ENCODE measurements at regions not wholly inside any gene's neighbourhood (a gene's known extent, or its start where the extent isn't known, plus 50 kb on each side); places are given as distances from the start of the nearest gene placed in this dataset.
"Not testable (repeated sequence)": the region's sequence is repeated elsewhere in the genome, so short reads cannot be mapped to it uniquely, and the experiment has no call there.

DNA sequence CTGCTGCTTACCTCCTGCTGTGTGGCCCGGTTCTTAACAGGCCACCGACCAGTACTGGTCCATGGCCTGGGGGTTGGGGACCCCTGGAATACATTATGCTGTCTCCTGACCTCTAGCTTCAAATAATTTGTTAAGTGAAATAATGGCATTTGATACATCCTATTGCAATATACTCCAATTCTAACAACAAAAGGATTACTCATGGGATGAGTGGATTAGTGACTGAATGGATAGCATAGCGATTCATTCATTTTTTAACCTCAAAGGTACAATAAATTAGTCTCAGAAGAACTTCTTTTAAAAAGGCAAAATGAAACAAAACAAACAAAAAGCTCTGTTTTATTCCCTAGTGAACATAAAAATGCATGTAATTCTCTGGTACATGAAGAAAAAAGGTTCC, 147.9 kb upstream of the PKP2 start:
- peak; percentile 33 for DNase-seq (ENCODE audit: low read depth)
- no peak overlapping the region for H3K4me3 ChIP-seq (ENCODE audit: low read length)
- TF ChIP-seq, protein P1, sequence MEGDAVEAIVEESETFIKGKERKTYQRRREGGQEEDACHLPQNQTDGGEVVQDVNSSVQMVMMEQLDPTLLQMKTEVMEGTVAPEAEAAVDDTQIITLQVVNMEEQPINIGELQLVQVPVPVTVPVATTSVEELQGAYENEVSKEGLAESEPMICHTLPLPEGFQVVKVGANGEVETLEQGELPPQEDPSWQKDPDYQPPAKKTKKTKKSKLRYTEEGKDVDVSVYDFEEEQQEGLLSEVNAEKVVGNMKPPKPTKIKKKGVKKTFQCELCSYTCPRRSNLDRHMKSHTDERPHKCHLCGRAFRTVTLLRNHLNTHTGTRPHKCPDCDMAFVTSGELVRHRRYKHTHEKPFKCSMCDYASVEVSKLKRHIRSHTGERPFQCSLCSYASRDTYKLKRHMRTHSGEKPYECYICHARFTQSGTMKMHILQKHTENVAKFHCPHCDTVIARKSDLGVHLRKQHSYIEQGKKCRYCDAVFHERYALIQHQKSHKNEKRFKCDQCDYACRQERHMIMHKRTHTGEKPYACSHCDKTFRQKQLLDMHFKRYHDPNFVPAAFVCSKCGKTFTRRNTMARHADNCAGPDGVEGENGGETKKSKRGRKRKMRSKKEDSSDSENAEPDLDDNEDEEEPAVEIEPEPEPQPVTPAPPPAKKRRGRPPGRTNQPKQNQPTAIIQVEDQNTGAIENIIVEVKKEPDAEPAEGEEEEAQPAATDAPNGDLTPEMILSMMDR (IDR thresholded peaks at IDR 0.05; ENCODE audit: insufficient read depth, low read depth, low read length, missing control alignments) = no peak

DNA sequence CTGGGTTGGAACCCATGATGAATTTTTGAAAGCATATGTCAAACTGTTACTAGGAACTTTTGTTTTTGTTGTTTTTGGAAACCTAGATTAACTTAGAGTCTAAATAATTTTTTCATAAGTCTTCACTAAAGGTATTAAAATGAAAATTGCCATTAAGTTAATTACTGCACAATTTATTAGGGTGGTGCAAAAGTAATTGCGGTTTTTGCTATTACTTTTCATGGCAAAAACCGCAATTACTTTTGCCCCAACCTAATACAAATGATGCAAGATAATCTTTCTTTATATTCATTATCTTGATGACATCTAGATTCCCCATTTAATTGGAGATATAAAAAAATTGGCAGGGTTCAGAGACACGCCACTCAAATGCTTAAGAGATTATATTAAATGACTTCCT, 145.0 kb upstream of the PKP2 start:
- TF ChIP-seq, protein P1 (IDR thresholded peaks at IDR 0.05; ENCODE audit: insufficient read depth, low read depth, low read length, missing control alignments) = no peak
- no peak overlapping the region for H3K4me3 ChIP-seq (ENCODE audit: low read length)
- no peak for DNase-seq (ENCODE audit: low read depth)

DNA sequence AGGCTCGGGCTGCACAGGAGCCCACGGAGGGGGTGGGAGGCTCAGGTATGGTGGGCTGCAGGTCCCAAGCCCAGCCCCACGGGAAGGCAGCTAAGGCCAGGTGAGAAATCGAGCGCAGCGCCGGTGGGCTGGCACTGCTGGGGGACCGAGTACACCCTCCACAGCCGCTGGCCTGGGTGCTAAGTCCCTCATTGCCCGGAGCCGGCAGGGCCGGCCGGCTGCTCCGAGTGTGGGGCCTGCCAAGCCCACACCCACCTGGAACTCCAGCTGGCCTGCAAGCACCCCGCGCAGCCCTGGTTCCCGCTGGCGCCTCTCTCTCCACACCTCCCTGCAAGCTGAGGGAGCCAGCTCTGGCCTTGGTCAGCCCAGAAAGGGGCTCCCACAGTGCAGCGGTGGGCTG, 137.4 kb upstream of the PKP2 start:
- H3K4me3 ChIP-seq (ENCODE audit: low read length); DNase-seq (ENCODE audit: low read depth): not testable (repeated sequence)

GRCh38 chr12:33026791-33027190, 130.2 kb upstream of the PKP2 start:
- no peak for DNase-seq (ENCODE audit: low read depth)
- H3K4me3 ChIP-seq (ENCODE audit: low read length) = no peak overlapping the region
- TF ChIP-seq, protein P1 (IDR thresholded peaks at IDR 0.05; ENCODE audit: insufficient read depth, low read depth, low read length, missing control alignments) = no peak

DNA sequence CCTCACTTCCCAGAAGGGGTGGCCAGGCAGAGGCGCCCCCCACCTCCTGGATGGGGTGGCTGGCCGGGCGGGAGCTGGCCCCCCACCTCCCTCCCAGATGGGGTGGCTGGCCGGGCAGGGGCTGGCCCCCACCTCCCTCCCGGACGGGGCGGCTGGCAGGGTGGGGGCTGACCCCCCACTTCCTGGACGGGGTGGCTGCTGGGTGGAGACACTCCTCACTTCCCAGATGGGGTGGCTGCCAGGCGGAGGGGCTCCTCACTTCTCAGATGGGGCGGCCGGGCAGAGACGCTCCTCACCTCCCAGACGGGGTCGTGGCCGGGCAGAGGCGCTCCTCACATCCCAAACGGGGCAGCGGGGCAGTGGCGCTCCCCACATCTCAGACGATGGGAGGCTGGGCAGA, 126.1 kb upstream of the PKP2 start:
- H3K4me3 ChIP-seq (ENCODE audit: low read length); DNase-seq (ENCODE audit: low read depth): not testable (repeated sequence)

DNA sequence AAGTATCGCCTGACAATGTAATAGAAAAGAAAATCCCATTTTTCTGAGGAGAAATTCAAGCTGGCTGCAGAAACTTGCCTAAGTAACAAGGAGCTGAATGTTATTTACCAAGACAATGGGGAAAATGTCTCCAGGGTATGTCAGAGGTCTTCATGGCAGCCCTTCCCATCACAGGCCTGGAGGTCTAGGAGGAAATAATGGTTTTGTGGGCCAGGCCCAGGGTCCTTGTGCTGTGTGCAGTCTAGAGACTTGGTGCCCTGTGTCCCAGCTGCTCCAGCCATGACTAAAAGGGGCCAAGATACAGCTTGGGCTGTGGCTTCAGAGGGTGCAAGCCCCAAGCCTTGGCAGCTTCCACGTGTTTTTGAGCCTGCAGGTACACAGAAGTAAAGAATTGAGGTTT, 120.5 kb upstream of the PKP2 start:
- H3K4me3 ChIP-seq (ENCODE audit: low read length); DNase-seq (ENCODE audit: low read depth): not testable (repeated sequence)

GRCh38 chr12:33012226-33012625, 115.6 kb upstream of the PKP2 start:
- peak; percentile 83 for DNase-seq (ENCODE audit: low read depth)
- no peak overlapping the region for H3K4me3 ChIP-seq (ENCODE audit: low read length)
- TF ChIP-seq, protein P1 (IDR thresholded peaks at IDR 0.05; ENCODE audit: insufficient read depth, low read depth, low read length, missing control alignments) = no peak

GRCh38 chr12:33006106-33006505, 109.5 kb upstream of the PKP2 start:
- TF ChIP-seq, protein P1 (IDR thresholded peaks at IDR 0.05; ENCODE audit: insufficient read depth, low read depth, low read length, missing control alignments) = no peak
- H3K4me3 ChIP-seq (ENCODE audit: low read length) = no peak overlapping the region
- peak; percentile 16 for DNase-seq (ENCODE audit: low read depth)

DNA sequence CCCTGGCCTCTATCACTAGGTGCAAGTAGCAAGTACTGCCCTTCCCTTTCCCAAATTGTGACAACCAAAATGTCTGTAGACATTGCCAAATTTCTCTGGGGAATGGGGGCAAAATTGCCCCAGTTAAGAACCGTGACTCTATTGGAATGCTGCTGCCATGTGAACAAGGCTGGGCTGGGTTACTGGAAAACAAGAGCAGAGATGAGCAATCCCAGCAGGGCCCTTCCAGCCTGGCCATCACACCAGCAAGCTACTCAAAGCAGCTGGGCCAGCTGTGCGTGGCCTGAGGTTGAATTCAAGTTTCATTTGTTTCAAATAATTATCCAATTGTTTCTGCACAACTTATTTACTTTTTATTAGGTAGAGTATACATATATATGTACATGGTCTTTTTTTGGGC, 103.4 kb upstream of the PKP2 start:
- no peak for DNase-seq (ENCODE audit: low read depth)

More for the DNA sequence above, 103.4 kb upstream of the PKP2 start:
- TF ChIP-seq, protein P1 (IDR thresholded peaks at IDR 0.05; ENCODE audit: insufficient read depth, low read depth, low read length, missing control alignments) = no peak
- H3K4me3 ChIP-seq (ENCODE audit: low read length) = no peak overlapping the region

Measured in epithelial cell of esophagus (primary cell).